Lung microvascular endothelial cell (primary cell): ENCODE measurements at regions not wholly inside any gene's neighbourhood (a gene's known extent, or its start where the extent isn't known, plus 50 kb on each side); places are given as distances from the start of the nearest gene placed in this dataset.

ENCODE experiments used
- DNase-seq, 2 donors: peaks; one replicate each; pipeline versions ENCODE4 v3.0.0 to v3.0.0-alpha.2; 2010; ENCODE audit warnings: low read depth in 2 of 2

- no peak for DNase-seq
Measured at GRCh38 chr4:11647433-11647832, 218.7 kb upstream of the HS3ST1 start.

DNA sequence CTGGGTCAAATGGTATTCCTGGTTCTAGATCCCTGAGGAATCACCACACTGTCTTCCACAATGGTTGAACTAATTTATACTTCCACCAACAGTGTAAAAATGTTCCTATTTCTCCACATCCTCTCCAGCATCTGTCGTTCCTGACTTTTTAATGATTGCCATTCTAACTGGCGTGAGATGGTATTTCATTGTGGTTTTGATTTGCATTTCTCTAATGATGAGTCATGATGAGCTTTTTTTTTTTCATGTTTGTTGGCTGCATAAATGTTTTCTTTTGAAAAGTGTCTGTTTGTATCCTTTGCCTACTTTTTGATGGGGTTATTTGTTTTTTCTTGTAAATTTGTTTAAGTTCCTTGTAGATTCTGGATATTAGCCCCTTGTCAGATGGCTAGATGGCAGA lies 214.4 kb upstream of the HS3ST1 start:
- peak in 1 of 2 donors; percentile 44 for DNase-seq

DNA sequence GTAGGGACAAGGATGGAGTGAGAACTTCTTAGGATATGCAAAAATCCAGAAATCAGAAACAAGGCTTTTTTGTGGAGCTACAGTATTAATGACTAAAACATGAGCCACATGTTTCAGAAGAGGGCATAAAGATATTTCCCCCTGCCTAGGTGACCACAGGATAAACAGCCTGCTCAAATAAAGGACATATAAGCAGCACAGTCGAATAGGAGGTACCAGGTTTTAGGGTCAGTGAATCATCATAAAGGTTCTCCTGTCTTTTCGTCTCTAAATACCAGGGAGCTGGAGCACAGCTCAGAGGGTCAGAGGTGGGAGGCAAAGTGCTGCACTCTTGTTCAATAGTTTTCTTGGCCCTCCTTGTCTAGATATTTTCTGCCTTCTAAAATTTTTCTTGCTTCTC lies 211.9 kb upstream of the HS3ST1 start:
- no peak for DNase-seq

DNA sequence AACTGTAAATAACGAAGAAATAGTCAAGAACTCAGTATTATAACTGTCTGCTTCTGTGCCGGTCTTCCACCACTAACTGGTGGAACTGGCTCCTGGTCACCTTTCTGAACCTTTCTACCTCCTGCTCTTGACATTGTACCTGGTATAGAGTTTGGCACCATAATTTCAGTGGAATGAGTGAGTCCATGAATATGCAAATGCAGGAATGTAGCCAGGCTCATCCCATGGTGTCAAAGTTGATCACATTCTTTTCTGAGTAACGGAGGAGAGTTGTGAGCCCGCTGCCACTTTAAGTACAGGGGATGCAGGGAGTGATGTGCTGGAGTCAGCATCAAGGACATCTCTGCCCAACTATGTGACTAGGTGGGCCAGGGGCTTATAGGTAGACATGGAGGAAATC lies 207.9 kb upstream of the HS3ST1 start:
- DNase-seq = no peak

- no peak for DNase-seq
Measured at GRCh38 chr4:11636031-11636430, 207.3 kb upstream of the HS3ST1 start.

- peak in 1 of 2 donors; percentile 58 for DNase-seq
Measured at GRCh38 chr4:11635342-11635741, 206.6 kb upstream of the HS3ST1 start.

DNA sequence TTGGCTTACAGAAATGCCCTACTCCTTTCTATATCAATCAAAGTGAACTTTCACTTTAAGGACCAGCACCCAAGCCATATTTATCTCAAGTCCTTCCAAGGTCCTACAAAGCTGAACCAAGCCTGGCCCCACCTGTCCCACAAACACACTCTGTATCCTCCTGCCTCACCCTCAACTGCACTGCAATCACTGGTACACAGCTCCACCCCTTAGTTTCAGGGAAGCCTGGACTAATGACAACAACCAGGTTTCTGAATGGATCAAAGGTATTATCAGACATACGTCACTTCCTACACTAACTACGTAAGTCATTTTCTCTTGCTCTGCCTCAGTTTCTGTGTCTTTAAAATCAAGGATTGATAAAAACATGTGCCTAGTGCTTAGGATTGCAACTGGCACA lies 205.6 kb upstream of the HS3ST1 start:
- DNase-seq = no peak

DNA sequence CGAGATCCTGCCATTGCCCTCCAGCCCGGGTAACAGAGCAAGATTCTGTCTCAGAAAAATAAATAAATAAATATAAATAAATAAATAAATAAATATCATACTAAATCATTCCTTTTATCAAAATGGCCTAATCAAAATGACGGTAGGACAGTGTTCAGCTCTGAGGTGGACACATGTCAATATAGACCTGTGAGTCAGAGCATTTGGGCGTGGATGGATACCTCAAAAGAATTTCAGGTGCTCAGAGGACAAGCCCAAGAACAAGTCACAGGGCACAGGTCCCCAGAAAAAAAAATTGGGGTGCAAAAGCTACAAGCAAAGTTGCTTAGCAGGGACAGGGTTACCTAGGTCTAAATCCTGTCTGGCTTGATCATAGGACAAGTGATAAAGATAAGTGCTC lies 204.7 kb upstream of the HS3ST1 start:
- DNase-seq = no peak

- DNase-seq = peak in 1 of 2 donors; percentile 78
Measured at GRCh38 chr4:11632483-11632882, 203.8 kb upstream of the HS3ST1 start.

DNA sequence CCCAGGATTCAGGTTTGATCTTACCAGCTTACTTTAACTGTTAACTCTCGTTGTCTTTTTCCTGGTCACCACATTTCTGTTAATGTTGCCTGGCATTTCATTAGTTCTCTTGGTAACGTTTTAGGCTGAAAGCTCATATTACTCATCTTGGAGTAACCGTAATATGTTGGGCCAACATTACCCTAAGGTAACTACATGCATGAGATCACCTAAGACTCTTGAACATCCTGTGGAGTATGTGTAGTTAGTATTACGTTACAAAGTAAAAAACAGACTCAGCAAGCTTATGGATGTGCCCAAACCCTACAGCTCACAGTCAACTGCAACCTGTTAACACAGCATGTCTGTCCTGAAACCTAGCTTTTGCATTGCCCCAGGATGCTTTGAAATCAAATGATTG lies 203.3 kb upstream of the HS3ST1 start:
- no peak for DNase-seq

DNA sequence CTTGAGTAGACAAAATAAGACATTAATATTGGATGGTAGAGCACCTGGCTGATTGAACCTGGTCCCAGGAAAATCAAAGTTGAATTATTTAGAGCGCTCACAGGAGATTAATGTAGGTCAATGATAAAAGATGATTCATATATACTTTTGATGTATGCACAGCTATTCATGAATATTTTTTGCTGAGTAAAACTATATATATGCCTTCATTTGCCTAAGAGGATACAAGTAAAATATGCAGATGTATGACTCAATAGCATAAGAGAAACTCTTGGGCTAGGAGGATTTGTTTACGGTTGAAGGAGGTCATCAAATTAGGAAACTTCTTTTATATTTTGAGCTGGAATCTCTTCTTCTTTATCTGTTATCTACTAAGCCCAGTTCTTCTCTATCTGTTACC lies 202.7 kb upstream of the HS3ST1 start:
- DNase-seq = no peak

- DNase-seq = no peak
Measured at GRCh38 chr4:11628093-11628725, 199.5 kb upstream of the HS3ST1 start.

GRCh38 chr4:11626066-11626465 lies 197.4 kb upstream of the HS3ST1 start:
- no peak for DNase-seq

DNA sequence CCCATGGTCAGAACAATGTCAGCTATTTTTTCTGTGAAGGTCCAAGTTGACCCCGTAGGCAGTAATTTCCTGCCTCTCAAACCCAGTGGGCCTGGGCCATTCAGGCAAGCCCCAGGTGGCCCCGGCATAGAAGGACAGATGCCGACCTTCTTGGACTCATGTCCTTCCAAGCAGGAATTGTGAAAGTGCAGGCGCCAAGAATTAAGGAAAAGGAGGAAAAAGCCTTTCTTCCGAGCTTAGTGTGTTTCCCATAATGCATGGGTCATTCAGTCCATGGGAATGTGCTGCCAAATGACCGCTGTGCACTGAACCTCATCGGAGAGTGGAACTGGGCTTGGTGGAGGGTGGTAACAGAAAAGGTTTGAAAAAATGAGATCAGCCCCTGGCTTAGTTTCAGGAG lies 196.5 kb upstream of the HS3ST1 start:
- DNase-seq = peak; percentile 53 to 59

DNA sequence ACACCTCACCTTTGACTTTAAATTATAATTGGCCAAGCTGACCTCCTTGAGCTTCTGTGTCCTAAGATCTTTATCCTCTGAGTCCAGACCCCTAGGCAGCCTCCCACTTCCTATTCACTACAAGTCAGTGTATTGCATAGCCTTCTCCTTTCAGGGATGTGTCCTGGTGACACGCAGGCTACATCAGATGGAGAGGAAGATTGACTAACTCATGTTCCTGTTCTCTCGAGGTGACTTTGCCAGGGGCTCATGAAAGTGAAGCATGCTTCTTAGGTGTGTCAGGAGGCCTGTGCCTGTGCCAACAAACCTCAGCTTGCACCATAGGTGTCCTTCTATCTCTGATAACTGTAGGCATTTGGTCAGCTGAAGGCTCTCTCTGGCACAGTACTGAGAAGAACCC lies 195.7 kb upstream of the HS3ST1 start:
- peak in 1 of 2 donors; percentile 34 for DNase-seq

DNA sequence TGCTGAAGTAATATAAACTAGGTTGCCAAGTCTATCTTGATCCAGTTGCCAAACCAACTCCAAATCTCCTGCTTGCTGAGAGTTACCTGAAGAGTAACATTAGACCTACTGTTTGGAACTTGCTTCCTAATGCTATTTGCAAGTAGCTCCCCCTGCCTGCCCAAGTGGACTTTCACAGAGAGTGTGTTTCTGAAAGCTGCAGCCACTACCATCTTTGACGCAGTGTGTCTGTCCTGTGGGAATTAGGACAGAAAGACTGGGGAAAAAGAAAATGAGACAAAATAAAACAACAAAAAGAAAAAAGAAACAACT lies 195.0 kb upstream of the HS3ST1 start:
- peak; percentile 38 to 67 for DNase-seq

- no peak for DNase-seq
Measured at GRCh38 chr4:11622961-11623725, 194.4 kb upstream of the HS3ST1 start.

DNA sequence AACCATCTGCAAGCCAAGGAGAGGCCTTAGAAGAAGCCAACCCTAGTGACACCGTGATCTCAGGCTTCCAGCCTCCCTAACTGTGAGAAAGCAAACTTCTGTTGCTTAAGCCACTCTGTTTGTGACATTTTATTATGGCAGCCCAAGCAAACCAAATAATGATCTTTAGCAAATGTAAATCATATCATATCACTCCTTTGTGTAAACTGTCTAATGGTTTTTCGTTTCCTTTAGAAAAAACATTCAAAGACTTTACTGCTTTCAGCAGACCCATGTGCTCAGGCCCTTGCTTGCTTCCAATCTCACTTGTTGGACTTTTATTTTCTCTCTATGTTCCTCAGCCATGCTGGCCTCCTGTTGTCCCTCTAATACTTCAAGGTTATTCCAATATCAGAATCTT lies 192.2 kb upstream of the HS3ST1 start:
- DNase-seq = no peak

DNA sequence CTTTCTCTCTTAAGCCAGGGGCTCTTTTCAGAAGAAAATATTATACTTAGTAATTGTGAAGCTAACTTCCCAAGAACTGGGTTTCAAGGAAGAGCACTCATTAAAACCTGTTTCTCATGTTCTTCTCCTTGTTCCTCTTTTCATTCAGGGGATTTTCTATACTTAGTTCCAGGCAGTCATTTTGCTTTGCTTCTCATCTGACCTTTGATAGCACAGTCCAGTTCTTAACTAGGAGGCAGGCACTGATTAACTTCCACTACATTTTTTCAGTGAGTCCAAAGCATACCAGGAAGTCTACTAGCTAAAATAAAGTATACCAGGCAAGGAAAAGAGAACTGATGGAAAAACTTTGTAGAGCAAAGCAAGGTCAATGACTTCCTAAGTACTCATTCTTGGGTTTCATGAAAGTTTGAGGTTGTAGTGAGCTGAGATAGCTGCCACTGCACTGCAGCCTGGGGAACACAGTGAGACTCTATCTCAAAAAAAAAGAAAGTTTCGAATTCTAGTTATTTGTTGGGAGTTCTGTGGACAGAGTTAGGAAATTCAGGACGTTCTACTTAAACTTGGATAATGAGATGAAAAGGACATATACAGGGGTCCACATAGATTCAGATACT lies 190.1 kb upstream of the HS3ST1 start:
- DNase-seq = no peak

GRCh38 chr4:11616856-11617255 lies 188.2 kb upstream of the HS3ST1 start:
- DNase-seq = no peak

- no peak for DNase-seq
Measured at GRCh38 chr4:11615601-11616000, 186.9 kb upstream of the HS3ST1 start.

DNA sequence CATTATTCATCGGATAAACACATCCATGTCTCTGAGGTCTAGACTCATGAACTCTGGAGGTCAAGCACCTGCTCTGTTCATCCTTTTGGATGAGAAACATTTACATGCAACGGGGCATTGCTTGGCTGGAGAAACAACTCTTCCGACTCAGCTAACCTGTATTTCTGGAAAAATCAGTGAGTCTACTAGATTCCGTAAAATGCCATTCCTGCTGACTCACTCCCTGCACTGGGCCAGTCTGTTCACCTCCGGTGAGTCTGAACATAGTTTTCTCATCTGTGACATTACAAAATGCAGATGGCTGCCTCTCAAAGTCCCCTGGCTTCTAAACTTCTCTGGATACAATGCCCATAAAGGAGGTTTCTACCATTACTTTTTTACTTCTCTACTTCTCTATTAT lies 185.7 kb upstream of the HS3ST1 start:
- peak; percentile 52 to 55 for DNase-seq

GRCh38 chr4:11611868-11612267 lies 183.2 kb upstream of the HS3ST1 start:
- no peak for DNase-seq
